LHCN-M2 (cell line): ENCODE measurements at regions not wholly inside any gene's neighbourhood (a gene's known extent, or its start where the extent isn't known, plus 50 kb on each side); places are given as distances from the start of the nearest gene placed in this dataset.
A peak's percentile ranks its signal among the peaks of the same experiment; 100 is the strongest.
"Not testable (repeated sequence)": the region's sequence is repeated elsewhere in the genome, so short reads cannot be mapped to it uniquely, and the experiment has no call there.

Experiments used
- DNase-seq: peaks from one replicate; pipeline ENCODE4 v3.0.0-alpha.2; 2012; ENCODE audit warnings: low read depth

- no peak for DNase-seq
Observed at GRCh38 chr12:114873656-114874055, 189.7 kb upstream of the TBX3 start.

GRCh38 chr12:114868995-114869834 lies 185.2 kb upstream of the TBX3 start:
- no peak for DNase-seq

DNA sequence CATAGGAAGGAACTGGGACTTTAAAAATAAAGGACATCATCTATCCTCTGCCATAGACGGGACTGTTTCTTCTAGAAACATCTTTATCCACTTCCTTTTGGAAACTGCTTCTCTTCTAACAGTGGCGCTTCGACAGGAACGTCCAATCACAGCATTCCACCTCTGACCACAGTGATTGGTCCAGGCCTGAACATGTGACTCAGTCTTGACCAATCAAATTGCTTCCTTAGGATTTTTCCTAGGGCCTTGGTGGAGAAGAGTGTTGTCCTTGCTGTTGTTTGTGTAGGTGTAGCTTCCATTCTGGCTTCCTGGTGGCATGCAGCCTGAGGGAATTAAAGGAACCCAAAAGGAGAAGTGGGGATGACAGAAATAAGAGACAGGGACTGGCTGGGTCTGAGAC lies 182.4 kb upstream of the TBX3 start:
- DNase-seq = no peak

DNA sequence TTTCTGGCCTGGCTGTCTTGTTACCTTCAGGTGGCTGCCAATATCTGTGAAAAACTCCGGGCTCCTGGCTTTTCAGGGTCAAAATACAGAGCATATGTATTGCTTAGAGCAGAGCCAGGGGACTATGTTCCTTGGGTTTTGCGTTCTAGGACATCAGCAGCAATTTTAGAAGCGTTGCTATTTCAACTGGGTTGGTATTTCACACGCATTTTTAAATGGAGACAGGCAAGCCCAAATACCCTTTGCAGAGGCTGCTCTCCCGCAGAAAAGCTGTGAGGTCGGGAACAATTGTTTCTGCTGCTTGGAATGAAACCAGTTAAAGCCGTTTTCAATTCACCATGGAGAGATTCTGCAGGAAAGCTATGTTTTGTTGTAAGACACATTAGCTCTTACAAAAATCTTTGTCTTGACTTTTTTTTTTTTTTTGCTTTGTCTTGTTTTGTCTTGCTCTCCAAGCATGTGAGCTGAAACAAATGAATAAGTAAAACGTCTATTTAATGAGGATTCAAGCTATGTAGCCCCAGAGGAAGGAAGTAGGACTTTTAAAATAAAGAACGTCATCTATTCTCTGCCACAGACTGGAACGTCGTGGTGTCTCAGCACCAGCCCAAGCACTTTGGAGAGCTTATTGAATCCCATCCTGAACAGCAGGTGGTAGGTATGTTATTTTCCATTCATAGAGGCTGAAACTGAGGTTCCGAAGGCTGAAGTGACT lies 181.0 kb upstream of the TBX3 start:
- DNase-seq = no peak

- DNase-seq = no peak
Observed at GRCh38 chr12:114863911-114864310, 179.9 kb upstream of the TBX3 start.

DNA sequence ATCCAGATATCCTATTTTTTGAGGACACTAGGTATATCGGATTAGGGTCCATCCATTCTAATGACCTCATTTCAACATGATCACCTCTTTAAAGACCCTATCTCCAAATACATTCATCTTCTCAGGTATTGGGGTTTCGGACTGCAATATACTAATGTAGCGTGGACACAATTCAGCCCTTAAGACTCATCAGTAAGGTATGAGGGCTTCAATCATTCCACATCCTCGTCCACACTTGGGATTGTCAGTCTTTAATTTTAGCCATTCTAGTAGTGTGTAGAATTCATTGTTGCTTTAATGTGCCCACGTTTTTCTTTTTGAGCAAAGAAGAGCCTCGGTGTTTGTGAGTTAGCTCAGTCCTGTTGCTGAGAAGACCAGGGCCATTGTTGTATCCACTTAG lies 177.0 kb upstream of the TBX3 start:
- DNase-seq = no peak

GRCh38 chr12:114858388-114859146 lies 174.6 kb upstream of the TBX3 start:
- no peak for DNase-seq

DNA sequence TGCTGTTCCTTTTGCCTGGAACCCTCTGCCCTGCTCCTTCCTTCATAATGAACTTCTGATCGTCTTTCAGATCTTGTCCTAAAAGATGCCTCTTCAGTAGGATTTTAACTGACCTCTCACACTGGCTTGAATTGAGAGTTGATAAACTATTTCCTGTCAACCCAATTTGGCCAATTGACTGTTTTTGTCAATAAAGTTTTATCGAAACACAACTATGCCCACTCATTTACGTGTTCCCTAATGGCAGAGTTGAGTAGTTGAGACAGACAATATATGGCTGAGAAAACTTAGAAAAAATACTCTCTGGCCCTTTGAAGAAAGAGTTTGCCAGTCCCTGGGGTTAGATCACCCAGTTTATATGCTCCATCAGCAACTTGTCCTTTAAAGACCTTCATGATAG lies 171.7 kb upstream of the TBX3 start:
- no peak for DNase-seq

DNA sequence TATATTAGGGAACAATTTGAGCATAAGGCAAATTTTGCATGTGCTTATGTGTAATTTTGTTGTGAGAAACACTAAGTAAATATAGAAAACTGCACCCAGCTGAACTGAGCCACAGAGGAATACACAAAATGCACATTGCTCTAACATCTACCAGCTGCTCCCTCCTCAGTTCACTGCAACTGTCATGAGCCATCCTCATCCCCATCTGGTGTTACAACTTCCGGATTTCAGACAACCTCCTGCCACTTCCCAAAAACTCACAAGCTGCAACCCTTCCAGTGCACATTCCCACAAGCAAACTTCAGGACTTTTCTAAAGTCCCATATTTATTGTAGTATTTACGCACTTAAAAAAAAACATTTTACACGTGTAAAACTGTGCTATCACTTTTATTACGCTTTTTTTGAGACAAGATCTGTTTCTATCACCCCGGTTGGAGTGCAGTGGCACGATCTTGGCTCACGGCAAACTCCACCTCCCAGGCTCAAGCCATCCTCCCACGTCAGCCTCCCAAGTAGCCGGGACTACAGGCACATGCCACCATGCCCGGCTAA lies 169.1 kb upstream of the TBX3 start:
- DNase-seq = peak; percentile 14

- DNase-seq = no peak
Observed at GRCh38 chr12:114851981-114852380, 168.0 kb upstream of the TBX3 start.

DNA sequence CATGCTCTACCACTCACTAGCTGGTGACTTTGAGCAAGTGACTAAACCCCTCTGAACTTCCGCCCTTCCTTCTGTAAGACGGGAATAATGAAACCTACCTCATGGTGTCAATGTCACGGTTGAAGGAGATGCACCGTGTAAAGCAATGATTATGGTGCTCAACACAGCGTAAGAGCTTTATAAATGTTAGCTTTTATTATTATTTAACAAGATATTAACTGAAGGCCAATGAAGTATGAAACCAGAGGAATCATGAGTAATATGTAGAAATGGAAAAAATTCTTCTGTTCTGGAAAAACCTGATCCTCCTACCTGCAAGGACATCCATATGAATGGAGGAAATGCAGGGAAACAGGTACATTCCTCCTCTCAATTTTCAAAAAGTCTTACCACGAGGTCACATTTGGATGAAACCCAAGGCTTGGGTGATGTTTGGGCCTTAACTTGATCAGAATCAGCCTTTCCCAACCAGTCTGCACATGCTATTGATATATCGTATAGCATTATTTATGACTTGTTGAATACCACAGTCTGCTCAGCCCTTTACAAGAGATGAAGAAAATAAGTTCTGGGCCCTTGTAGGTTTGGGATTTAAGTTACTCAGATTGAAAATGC lies 166.8 kb upstream of the TBX3 start:
- DNase-seq = no peak

DNA sequence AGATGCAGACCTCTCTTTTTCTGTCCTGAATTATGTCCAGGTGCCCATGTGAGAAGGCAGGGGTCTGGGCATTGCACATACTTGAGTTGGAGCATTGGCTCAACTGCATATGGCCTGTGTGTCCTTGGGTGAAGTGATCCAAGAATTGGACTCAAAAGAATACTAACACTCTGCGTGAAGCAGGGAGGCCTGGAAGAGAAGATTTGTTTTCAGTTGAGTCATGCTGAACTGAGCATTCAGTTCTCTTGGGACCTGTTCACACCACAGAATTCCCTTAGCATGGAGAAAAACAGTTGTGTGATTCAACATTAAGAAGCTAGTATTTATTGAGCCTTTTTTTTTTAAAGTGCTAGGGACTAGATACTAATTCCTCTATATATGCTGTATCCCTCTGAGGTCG lies 164.7 kb upstream of the TBX3 start:
- peak; percentile 94 for DNase-seq

- DNase-seq = no peak
Observed at GRCh38 chr12:114847441-114848035, 163.6 kb upstream of the TBX3 start.

DNA sequence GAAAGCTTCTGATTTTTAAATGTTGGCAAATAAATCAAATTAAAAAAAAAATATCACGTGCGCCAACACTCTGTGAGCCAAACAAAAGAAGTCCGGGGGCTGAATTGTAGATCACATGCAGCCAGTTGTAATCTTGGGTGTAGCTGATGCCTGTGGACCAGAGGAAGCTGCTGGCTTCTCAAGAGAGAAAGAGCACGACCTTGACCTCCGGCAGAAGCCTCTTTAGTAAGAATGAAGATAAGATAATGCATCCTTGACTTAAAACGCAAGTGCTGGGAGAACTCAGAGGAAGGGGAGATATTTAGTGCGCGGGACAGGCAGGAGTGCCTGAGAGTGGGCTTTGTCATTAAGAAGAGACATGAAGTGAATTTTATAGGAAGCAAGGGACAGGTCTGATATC lies 162.8 kb upstream of the TBX3 start:
- DNase-seq = no peak

DNA sequence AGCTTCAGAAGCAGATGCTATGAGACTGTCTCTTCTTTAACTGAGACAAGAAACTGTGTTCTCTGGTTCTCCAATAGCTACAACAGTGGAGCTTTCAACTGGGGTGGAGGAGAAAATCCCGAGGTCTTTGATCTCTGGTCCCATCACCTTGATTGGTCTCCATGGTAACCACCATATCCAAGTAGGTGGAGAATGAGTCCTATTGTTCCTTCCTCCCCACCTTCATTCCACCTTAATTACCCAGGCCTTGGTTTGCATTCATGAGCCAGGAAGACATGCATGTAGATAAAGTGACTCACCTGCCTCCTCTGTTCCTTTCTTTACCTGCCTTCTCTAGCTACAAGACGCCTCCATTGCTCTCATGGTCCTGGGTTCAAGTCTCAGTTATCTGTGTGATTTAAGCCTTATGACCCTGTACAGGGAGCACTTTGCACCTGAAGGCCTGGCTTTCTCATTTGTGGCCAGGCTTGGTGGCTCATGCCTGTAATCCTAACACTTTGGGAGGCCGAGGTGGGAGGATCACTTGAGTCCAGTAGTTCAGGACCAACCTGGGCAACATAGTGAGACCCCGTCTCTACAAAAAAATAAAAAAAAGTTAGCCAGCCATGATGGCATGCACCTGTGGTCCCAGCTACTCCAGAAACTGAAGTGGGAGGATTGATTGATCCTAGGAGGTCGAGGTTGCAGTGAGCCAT lies 157.7 kb upstream of the TBX3 start:
- no peak for DNase-seq

DNA sequence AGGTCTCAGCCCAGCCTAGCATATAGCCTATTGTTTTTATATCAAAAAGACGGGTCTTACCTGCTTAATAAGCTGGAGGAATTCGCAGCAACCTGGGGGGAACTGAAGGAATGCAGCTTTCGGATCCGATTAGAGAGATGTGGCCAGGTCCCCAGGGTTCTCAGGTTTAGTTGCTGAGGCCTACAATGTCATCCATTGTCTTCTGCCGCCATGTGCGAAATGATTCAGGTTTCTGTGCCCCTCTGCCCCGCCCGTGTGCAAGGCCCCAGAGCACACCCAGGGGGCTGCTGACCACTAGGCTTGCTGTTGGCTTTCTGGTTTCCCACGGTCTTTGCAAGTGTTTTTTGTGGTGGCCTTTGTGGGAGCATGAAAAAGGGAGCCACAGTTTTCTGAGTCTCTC lies 154.5 kb upstream of the TBX3 start:
- no peak for DNase-seq

DNA sequence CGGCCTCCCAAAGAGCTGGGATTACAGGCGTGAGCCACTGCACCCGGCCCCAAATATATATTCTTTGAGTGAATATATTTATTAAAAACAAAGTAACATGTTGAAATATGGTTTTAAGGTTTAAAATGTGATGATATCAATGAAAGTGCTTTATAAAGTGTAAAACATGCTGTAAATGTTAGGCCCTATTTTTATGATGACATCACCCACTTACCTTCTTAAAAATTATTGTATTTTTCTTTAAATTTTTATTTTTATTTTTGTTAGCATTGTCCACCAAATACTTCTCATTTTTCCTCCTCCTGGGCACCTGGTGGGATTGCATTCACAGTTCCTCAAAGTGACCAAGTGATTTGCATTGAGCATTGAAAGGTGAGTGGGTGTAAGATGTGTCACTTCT lies 152.6 kb upstream of the TBX3 start:
- no peak for DNase-seq

- peak; percentile 24 for DNase-seq
Observed at GRCh38 chr12:114835031-114835430, 151.1 kb upstream of the TBX3 start.

DNA sequence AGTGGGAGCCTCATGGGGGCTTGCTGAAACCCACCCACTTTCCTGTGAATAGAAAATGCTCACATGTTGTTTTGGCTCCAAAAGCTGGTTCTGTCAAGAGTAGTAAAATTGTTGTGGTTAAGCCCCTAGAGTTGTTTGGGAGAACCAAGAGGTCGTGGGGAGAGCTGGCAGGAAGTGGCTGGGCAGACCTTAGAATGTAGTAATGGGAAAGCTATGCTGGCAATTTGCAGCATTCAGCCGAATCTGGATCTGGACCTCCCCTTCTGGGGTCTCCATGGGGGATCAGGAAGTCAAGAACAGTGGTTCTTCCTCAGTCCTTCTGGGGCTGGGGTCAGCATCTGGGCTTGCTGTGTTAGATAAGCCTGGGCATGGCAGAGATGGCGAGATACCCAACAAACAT lies 150.6 kb upstream of the TBX3 start:
- DNase-seq = peak; percentile 15

DNA sequence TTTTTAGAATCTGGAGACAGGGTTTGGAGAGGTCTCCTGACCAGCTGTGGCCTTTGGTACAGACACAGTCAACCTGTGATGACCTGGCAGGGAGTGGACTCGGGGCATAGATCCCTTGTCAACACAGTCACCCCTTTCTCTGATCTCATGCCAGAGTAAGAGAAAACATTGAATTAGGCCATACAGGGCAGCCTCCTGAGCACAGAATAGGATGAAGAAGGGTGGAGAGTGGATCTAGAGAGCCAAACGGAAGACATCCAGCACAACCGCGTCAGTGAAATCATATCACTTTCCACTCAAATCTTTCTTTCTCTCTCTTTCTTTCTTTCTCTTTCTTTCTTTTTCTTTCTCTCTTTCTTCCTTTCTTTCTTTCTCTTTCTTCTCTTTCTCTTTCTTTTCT lies 145.9 kb upstream of the TBX3 start:
- DNase-seq = no peak

GRCh38 chr12:114829244-114829643 lies 145.3 kb upstream of the TBX3 start:
- DNase-seq = not testable (repeated sequence)
